K562 (cell line): ENCODE measurements at regions not wholly inside any gene's neighbourhood (a gene's known extent, or its start where the extent isn't known, plus 50 kb on each side); places are given as distances from the start of the nearest gene placed in this dataset.

Source experiments
- ATAC-seq: fragments of 200-7000 bp; cut with Tn5 transposase; 3 replicates; pipeline ENCODE4 v1.9.1; 2020; ENCODE audit warnings: moderate library complexity
- BruUV-seq: library from RNA; stranded (reverse); fragments of 400-500 nt; replicated peaks from 2 replicates; lab custom pipeline; 2021; lab: Mats Ljungman, UMichigan
- CTCF ChIA-PET: fragments of 300-600 bp; formaldehyde crosslinking; extraction: SDS; loops from one replicate; lab custom pipeline; 2021; ENCODE audit warnings: low intra/inter-chr PET ratio; lab: Yijun Ruan, JAX
- POLR2A ChIA-PET: fragments of 300-600, 350-650 bp; sonication (Branson Sonifier 250); formaldehyde crosslinking; extraction: SDS; loops from one replicate; lab custom pipeline; 2021; ENCODE audit warnings: antibody characterized with exemption, inconsistent platforms; lab: Yijun Ruan, JAX
- DNase-seq, 4 experiments: peaks; one replicate each; pipeline versions ENCODE4 v3.0.0 to v3.0.0-alpha.2; 2011 to 2018; ENCODE audit warnings: low spot score in 3 of 4, mixed read lengths in 3 of 4; ENCODE audit errors: extremely low read depth in 1 of 4
- FAIRE-seq: peaks from 2 replicates; lab custom pipeline; 2011; peaks lifted over from hg19 to GRCh38; lab: Jason Lieb, UNC
- H2AFZ ChIP-seq: 2 replicates; pipeline ENCODE4 v1.6.0; 2011; ENCODE audit warnings: low read depth, low read length, control low read depth, inconsistent platforms
- H3K27ac ChIP-seq: fragments of 200-600 bp; 3 replicates; pipeline ENCODE4 v1.8.0; 2011; ENCODE audit warnings: low read depth, mild to moderate bottlenecking, control low read depth, inconsistent platforms, low read length, moderate library complexity, mixed read lengths; ENCODE audit errors: extremely low read depth
- H3K27me3 ChIP-seq, 2 experiments: fragments of 300-600 bp in 1 of 2; 2 replicates in 1 of 2; 3 replicates in 1 of 2; pipeline versions ENCODE4 v1.6.0 to v1.8.0; 2011; ENCODE audit warnings: inconsistent platforms in 2 of 2, low read length in 2 of 2, mild to moderate bottlenecking in 1 of 2, mixed read lengths in 1 of 2, moderate library complexity in 1 of 2; ENCODE audit not compliant: control insufficient read depth in 2 of 2, insufficient read depth in 2 of 2
- H3K36me3 ChIP-seq: fragments of 300-600 bp; 3 replicates; pipeline ENCODE4 v1.8.0; 2011; ENCODE audit warnings: mild to moderate bottlenecking, low read length, inconsistent platforms; ENCODE audit not compliant: control insufficient read depth, insufficient read depth
- H3K4me1 ChIP-seq, 2 experiments: fragments of 200-600 bp in 1 of 2; replicated peaks in 1 of 2; 2 replicates in 1 of 2; 3 replicates in 1 of 2; pipeline versions ENCODE4 v1.5.1 to v1.8.0; 2011; ENCODE audit warnings: inconsistent platforms in 2 of 2, low read length in 2 of 2, mild to moderate bottlenecking in 1 of 2, mixed read lengths in 1 of 2, moderate library complexity in 1 of 2; ENCODE audit not compliant: control insufficient read depth in 2 of 2, insufficient read depth in 2 of 2
- H3K4me2 ChIP-seq: 2 replicates; pipeline ENCODE4 v1.6.1; 2011; ENCODE audit warnings: low read length, control low read depth, inconsistent platforms, mixed read lengths; ENCODE audit not compliant: insufficient read depth
- H3K4me3 ChIP-seq: fragments of 200-600 bp; sonication (generic), shearing (Covaris generic); 2 replicates; pipeline ENCODE4 v1.5.1; 2016; ENCODE audit warnings: control low read depth, inconsistent platforms
- H3K79me2 ChIP-seq: fragments of 200-600 bp; 3 replicates; pipeline ENCODE4 v1.8.0; 2011; ENCODE audit warnings: low read length, inconsistent platforms; ENCODE audit not compliant: control insufficient read depth, insufficient read depth
- H3K9ac ChIP-seq, 2 experiments: 2 replicates each; pipeline versions ENCODE4 v1.6.0 to v1.6.1; 2011; ENCODE audit warnings: low read depth in 2 of 2, low read length in 2 of 2, control low read depth in 1 of 2, inconsistent platforms in 1 of 2, mild to moderate bottlenecking in 1 of 2, mixed read lengths in 1 of 2; ENCODE audit not compliant: insufficient read depth in 1 of 2
- H3K9me1 ChIP-seq: one replicate; pipeline ENCODE4 v1.6.0; 2011; ENCODE audit warnings: inconsistent platforms, mild to moderate bottlenecking, low read length, moderate library complexity; ENCODE audit not compliant: control insufficient read depth, insufficient read depth
- H3K9me3 ChIP-seq: replicated peaks from 2 replicates; pipeline ENCODE4 v1.5.1; 2011; ENCODE audit warnings: low read depth, low read length, inconsistent platforms; ENCODE audit not compliant: control insufficient read depth, insufficient read depth
- H4K20me1 ChIP-seq: replicated peaks from 2 replicates; pipeline ENCODE4 v1.6.1; 2011; ENCODE audit warnings: low read length, inconsistent platforms, mixed read lengths; ENCODE audit not compliant: control insufficient read depth, insufficient read depth
- FOXA1 ChIP-seq: fragments of 450-650 bp; IDR thresholded peaks from 2 replicates; pipeline ENCODE4 v1.6.1; 2016; ENCODE audit warnings: mild to moderate bottlenecking, borderline replicate concordance
- HDAC1 ChIP-seq, 2 experiments: fragments of 450-650 bp; IDR thresholded peaks; 2 replicates each; pipeline ENCODE4 v1.6.1; 2016 to 2017; ENCODE audit warnings: inconsistent platforms in 1 of 2, mild to moderate bottlenecking in 1 of 2, moderate library complexity in 1 of 2
- HMBOX1 ChIP-seq: sonication (generic); IDR thresholded peaks from 2 replicates; pipeline ENCODE4 v1.6.1; 2016
- MECOM ChIP-seq: fragments of 250-450 bp; sonication (Bioruptor Pico); IDR thresholded peaks from 2 replicates; pipeline ENCODE4 v1.8.0; 2022; ENCODE audit warnings: inconsistent platforms
- RREB1 ChIP-seq: fragments of 250-450 bp; sonication (Bioruptor Pico); IDR thresholded peaks from 2 replicates; pipeline ENCODE4 v1.4.0; 2020
- SIRT6 ChIP-seq: IDR thresholded peaks from one replicate; pipeline ENCODE4 v1.6.1; 2012; ENCODE audit warnings: low read depth, mild to moderate bottlenecking, control low read depth, inconsistent platforms, low read length, moderate library complexity
- ZBTB43 ChIP-seq: sonication (generic); formaldehyde crosslinking; IDR thresholded peaks from 2 replicates; pipeline ENCODE4 v1.8.0; 2023; ENCODE audit warnings: mild to moderate bottlenecking, missing genetic modification reagents
- ZMIZ1 ChIP-seq, 2 experiments: fragments of 150-350 bp in 1 of 2; IDR thresholded peaks; 2 replicates each; pipeline ENCODE4 v1.6.1; 2012 to 2016; ENCODE audit warnings: low read depth in 2 of 2, low read length in 2 of 2, mild to moderate bottlenecking in 1 of 2, moderate library complexity in 1 of 2
- ZNF239 ChIP-seq: fragments of 250-450 bp; sonication (Bioruptor Pico); IDR thresholded peaks from 2 replicates; pipeline ENCODE4 v1.4.0; 2020; ENCODE audit warnings: mild to moderate bottlenecking
- whole genome bisulfite sequencing: fragments of 100-300 bp; shearing (Covaris generic); methylation state at CpG from one replicate; pipeline ENCODE4 v1.1.6; 2016; ENCODE audit warnings: low coverage, mixed read lengths; ENCODE audit not compliant: insufficient coverage; ENCODE audit errors: missing lambda C conversion rate; 5-methylcytosine and 5-hydroxymethylcytosine counted together
- in situ Hi-C: fragments of 300-500 bp; cut with MboI; formaldehyde crosslinking; loops from 4 replicates; pipeline ENCODE4 v1.15.0; 2018; ENCODE audit warnings: inconsistent platforms, mixed read lengths
- intact Hi-C: fragments of 100-400 bp; cut with micrococcal nuclease; formaldehyde crosslinking; loops from 2 replicates; pipeline ENCODE4 v1.14.2; 2022

GRCh38 chr4:63841266-63841665, 568.0 kb downstream of the TECRL start (continued):
- no peak for TF ChIP-seq ZMIZ1 (IDR thresholded peaks at IDR 0.05; ENCODE audit: low read depth in 2 of 2, low read length in 2 of 2)
- TF ChIP-seq HMBOX1 = no peak

GRCh38 chr4:63831590-63832155, 577.6 kb downstream of the TECRL start:
- Histone ChIP-seq H3K4me3 (no peak overlapping the region), H3K36me3 (no peaks in the 10 kb centered on the region), H3K9me3 (no peaks in the 10 kb centered on the region), H3K27me3 (no peaks in the 10 kb centered on the region), H4K20me1 (no peaks in the 10 kb centered on the region), H3K27ac (no peak overlapping the region), H2AFZ (no peak overlapping the region), H3K4me1 (no peaks in the 10 kb centered on the region), H3K9me1 (no peaks in the 10 kb centered on the region), H3K79me2 (no peaks in the 10 kb centered on the region), H3K9ac (no peak overlapping the region), H3K4me2 (no peak overlapping the region)
- BruUV-seq = no TSS peak
- FAIRE-seq = no peak
- DNase-seq = no peak
- no CpG with 5 or more reads among the region's 2 CpGs for WGBS
- intact Hi-C loops (no loop called here), in situ Hi-C loops (no loop called here)
- ATAC-seq = no peak
- ChIA-PET POLR2A (no interaction called here), CTCF (no interaction called here)
- TF ChIP-seq ZNF239 (no peak), RREB1 (CRISPR knock-in tag) (no peak), HDAC1 (IDR thresholded peaks at IDR 0.05) (no peak), MECOM (CRISPR knock-in tag) (no peak), FOXA1 (no peak), ZBTB43 (no peak), SIRT6 (no peak)
